GM23338 (cell line): ENCODE measurements at regions not wholly inside any gene's neighbourhood (a gene's known extent, or its start where the extent isn't known, plus 50 kb on each side); places are given as distances from the start of the nearest gene placed in this dataset.

Experiments
- ATAC-seq: fragments of 200-7000 bp; cut with Tn5 transposase; 3 replicates; pipeline ENCODE4 v1.9.1; 2020
- DNase-seq: peaks from one replicate; pipeline ENCODE4 v3.0.0-alpha.2; 2015; ENCODE audit warnings: low spot score
- H2AFZ ChIP-seq: fragments of 200-600 bp; sonication (generic); 2 replicates; pipeline ENCODE4 v1.8.0; 2016; ENCODE audit warnings: antibody characterized with exemption, mild to moderate bottlenecking, moderate library complexity
- H3F3A ChIP-seq: fragments of 200-600 bp; sonication (generic); replicated peaks from 2 replicates; pipeline ENCODE4 v1.8.0; 2017; ENCODE audit warnings: antibody characterized with exemption, mixed run types, low read depth
- H3K27ac ChIP-seq: fragments of 200-600 bp; sonication (generic); 2 replicates; pipeline ENCODE4 v1.6.1; 2016; ENCODE audit warnings: low read depth
- H3K27me3 ChIP-seq: fragments of 200-600 bp; sonication (generic); 2 replicates; pipeline ENCODE4 v1.8.0; 2016; ENCODE audit warnings: mild to moderate bottlenecking, mixed run types, moderate library complexity; ENCODE audit not compliant: insufficient read depth
- H3K36me3 ChIP-seq: fragments of 200-600 bp; sonication (generic); 2 replicates; pipeline ENCODE4 v1.8.0; 2016; ENCODE audit warnings: mild to moderate bottlenecking; ENCODE audit not compliant: insufficient read depth
- H3K4me1 ChIP-seq: fragments of 200-600 bp; sonication (generic); 2 replicates; pipeline ENCODE4 v1.8.0; 2016; ENCODE audit warnings: mild to moderate bottlenecking, moderate library complexity; ENCODE audit not compliant: insufficient read depth
- H3K4me2 ChIP-seq: fragments of 200-600 bp; sonication (generic); 2 replicates; pipeline ENCODE4 v1.7.1; 2017; ENCODE audit warnings: mixed run types
- H3K4me3 ChIP-seq: fragments of 200-600 bp; sonication (generic); 2 replicates; pipeline ENCODE4 v1.6.1; 2016; ENCODE audit warnings: mixed run types
- H3K79me2 ChIP-seq: fragments of 200-600 bp; sonication (generic); replicated peaks from 2 replicates; pipeline ENCODE4 v1.8.0; 2017; ENCODE audit warnings: mild to moderate bottlenecking; ENCODE audit not compliant: insufficient read depth
- H3K9me2 ChIP-seq: fragments of 200-600 bp; sonication (generic); 2 replicates; pipeline ENCODE4 v1.8.0; 2017; ENCODE audit not compliant: insufficient read depth
- H4K20me1 ChIP-seq: fragments of 200-600 bp; sonication (generic); replicated peaks from 2 replicates; pipeline ENCODE4 v1.8.0; 2017; ENCODE audit warnings: mild to moderate bottlenecking; ENCODE audit not compliant: insufficient read depth
- H3K27ac Mint-ChIP-seq: 2 replicates; pipeline ENCODE4 v1.8.0; 2020; ENCODE audit warnings: inconsistent platforms, mild to moderate bottlenecking, moderate library complexity, mixed read lengths
- H3K27me3 Mint-ChIP-seq: 3 replicates; pipeline ENCODE4 v1.8.0; 2022; ENCODE audit warnings: low read depth, mild to moderate bottlenecking, moderate library complexity, mixed read lengths, inconsistent platforms; ENCODE audit not compliant: insufficient read depth, poor library complexity
- H3K36me3 Mint-ChIP-seq: 3 replicates; pipeline ENCODE4 v1.8.0; 2021; ENCODE audit warnings: low read depth, mild to moderate bottlenecking, inconsistent platforms, moderate library complexity, mixed read lengths
- H3K4me1 Mint-ChIP-seq: 3 replicates; pipeline ENCODE4 v1.8.0; 2020; ENCODE audit warnings: mild to moderate bottlenecking, inconsistent platforms, mixed read lengths
- H3K4me3 Mint-ChIP-seq: 3 replicates; pipeline ENCODE4 v1.8.0; 2021; ENCODE audit warnings: moderate library complexity, mild to moderate bottlenecking, inconsistent platforms, mixed read lengths
- H3K9me3 Mint-ChIP-seq: 3 replicates; pipeline ENCODE4 v1.8.0; 2020; ENCODE audit warnings: moderate library complexity, mild to moderate bottlenecking, inconsistent platforms, mixed read lengths
- CREB1 ChIP-seq: fragments of 250-450 bp; sonication (Bioruptor Pico); IDR thresholded peaks from 2 replicates; pipeline ENCODE4 v1.5.0; 2020; ENCODE audit warnings: low read depth, mild to moderate bottlenecking, moderate library complexity
- EZH2 ChIP-seq: fragments of 200-600 bp; sonication (generic); IDR thresholded peaks from one replicate; pipeline ENCODE4 v1.8.0; 2017; ENCODE audit warnings: antibody characterized with exemption, mild to moderate bottlenecking, low read depth; ENCODE audit not compliant: unreplicated experiment
- EZH2phosphoT487 ChIP-seq: fragments of 200-600 bp; sonication (generic); IDR thresholded peaks from one replicate; pipeline ENCODE4 v1.8.1; 2018; ENCODE audit warnings: antibody characterized with exemption; ENCODE audit not compliant: unreplicated experiment
- JUNB ChIP-seq: IDR thresholded peaks from one replicate; pipeline ENCODE4 v1.6.1; 2016; ENCODE audit warnings: antibody characterized with exemption; ENCODE audit not compliant: unreplicated experiment
- NANOG ChIP-seq: IDR thresholded peaks from 2 replicates; pipeline ENCODE4 v1.6.1; 2016; ENCODE audit warnings: antibody characterized with exemption, borderline replicate concordance
- POLR2AphosphoS5 ChIP-seq: IDR thresholded peaks from 2 replicates; pipeline ENCODE4 v1.6.1; 2016; ENCODE audit warnings: antibody characterized with exemption, low read depth
- STAT1 ChIP-seq: IDR thresholded peaks from one replicate; pipeline ENCODE4 v1.6.1; 2016; ENCODE audit warnings: antibody characterized with exemption; ENCODE audit not compliant: unreplicated experiment
- ZNF114 ChIP-seq: fragments of 250-450 bp; sonication (Bioruptor Pico); IDR thresholded peaks from 2 replicates; pipeline ENCODE4 v1.5.0; 2020; ENCODE audit warnings: mild to moderate bottlenecking, moderate library complexity
- ZNF331 ChIP-seq: fragments of 250-450 bp; sonication (Bioruptor Pico); IDR thresholded peaks from 2 replicates; pipeline ENCODE4 v1.5.0; 2020; ENCODE audit warnings: low read depth, mild to moderate bottlenecking, moderate library complexity
- TF ChIP-seq, protein P1 (sequence below): IDR thresholded peaks from one replicate; pipeline ENCODE4 v1.6.1; 2018; ENCODE audit warnings: antibody characterized with exemption; ENCODE audit not compliant: unreplicated experiment
- TF ChIP-seq, protein P2 (sequence below): IDR thresholded peaks from 2 replicates; pipeline ENCODE4 v1.6.1; 2016; ENCODE audit warnings: antibody characterized with exemption
- TF ChIP-seq, protein P3 (sequence below), 2 experiments: fragments of 200-600 bp in 1 of 2; sonication (generic) in 1 of 2; conservative IDR thresholded peaks; 2 replicates each; pipeline versions ENCODE4 v1.5.1 to v1.6.1; 2016 to 2017; ENCODE audit warnings: antibody characterized with exemption in 2 of 2, low read depth in 2 of 2, mild to moderate bottlenecking in 2 of 2, moderate library complexity in 1 of 2
- TF ChIP-seq, protein P4 (sequence below): fragments of 250-450 bp; sonication (Bioruptor Pico); IDR thresholded peaks from 2 replicates; pipeline ENCODE4 v1.5.0; 2020; ENCODE audit warnings: mild to moderate bottlenecking, moderate library complexity

DNA sequence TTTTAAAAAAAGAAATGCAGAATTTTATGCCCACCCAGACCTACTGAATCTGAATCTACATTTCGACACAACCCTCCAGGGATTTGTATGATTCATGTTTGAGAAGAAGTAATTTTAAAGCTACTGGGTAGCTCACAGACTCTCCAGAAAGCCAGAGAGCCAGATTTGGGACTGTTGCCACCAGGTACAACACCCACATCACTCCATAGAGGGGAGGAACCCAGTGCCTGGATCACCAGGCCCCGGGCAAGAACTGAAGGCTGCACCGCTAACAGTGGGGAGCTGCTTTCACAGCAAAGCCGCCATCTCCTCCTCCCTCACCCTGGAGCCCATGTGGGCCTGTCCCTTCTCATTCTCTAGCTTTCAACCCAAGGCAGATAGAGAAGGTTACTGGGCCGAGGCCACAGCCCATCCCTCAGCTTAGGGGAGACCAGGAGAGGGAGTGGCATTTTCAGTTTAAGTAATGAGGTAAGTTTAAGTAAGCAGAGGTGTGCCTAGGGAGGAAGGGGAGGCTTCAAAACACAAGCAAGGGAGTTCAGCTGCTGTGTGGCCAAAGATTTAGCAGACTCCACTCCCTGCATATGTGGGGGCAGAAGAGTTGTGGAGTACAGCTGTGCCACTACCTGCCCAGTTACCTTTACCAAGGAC, 109.8 kb downstream of the IL12A start:
- no peak overlapping the region for H3K4me3 ChIP-seq
- peak overlapping the region; percentile 53; the same call in 1 of the 2 replicates for H2AFZ ChIP-seq
- Mint-ChIP-seq H3K27me3 (peaks cover 1% of the 10 kb centered on the region), H3K9me3 (no peaks in the 10 kb centered on the region), H3K4me3 (no peak overlapping the region), H3K4me1 (no peaks in the 10 kb centered on the region), H3K36me3 (no peaks in the 10 kb centered on the region), H3K27ac (no peak overlapping the region)
- no peak; the same call in 2 of the 3 replicates for ATAC-seq
- TF ChIP-seq, protein P1, sequence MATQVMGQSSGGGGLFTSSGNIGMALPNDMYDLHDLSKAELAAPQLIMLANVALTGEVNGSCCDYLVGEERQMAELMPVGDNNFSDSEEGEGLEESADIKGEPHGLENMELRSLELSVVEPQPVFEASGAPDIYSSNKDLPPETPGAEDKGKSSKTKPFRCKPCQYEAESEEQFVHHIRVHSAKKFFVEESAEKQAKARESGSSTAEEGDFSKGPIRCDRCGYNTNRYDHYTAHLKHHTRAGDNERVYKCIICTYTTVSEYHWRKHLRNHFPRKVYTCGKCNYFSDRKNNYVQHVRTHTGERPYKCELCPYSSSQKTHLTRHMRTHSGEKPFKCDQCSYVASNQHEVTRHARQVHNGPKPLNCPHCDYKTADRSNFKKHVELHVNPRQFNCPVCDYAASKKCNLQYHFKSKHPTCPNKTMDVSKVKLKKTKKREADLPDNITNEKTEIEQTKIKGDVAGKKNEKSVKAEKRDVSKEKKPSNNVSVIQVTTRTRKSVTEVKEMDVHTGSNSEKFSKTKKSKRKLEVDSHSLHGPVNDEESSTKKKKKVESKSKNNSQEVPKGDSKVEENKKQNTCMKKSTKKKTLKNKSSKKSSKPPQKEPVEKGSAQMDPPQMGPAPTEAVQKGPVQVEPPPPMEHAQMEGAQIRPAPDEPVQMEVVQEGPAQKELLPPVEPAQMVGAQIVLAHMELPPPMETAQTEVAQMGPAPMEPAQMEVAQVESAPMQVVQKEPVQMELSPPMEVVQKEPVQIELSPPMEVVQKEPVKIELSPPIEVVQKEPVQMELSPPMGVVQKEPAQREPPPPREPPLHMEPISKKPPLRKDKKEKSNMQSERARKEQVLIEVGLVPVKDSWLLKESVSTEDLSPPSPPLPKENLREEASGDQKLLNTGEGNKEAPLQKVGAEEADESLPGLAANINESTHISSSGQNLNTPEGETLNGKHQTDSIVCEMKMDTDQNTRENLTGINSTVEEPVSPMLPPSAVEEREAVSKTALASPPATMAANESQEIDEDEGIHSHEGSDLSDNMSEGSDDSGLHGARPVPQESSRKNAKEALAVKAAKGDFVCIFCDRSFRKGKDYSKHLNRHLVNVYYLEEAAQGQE, result no peak
- TF ChIP-seq STAT1 (no peak), ZNF114 (no peak), POLR2AphosphoS5 (no peak), EZH2phosphoT487 (no peak), NANOG (no peak), EZH2 (no peak), CREB1 (CRISPR knock-in tag) (no peak), JUNB (no peak), ZNF331 (no peak)
- TF ChIP-seq, protein P2, sequence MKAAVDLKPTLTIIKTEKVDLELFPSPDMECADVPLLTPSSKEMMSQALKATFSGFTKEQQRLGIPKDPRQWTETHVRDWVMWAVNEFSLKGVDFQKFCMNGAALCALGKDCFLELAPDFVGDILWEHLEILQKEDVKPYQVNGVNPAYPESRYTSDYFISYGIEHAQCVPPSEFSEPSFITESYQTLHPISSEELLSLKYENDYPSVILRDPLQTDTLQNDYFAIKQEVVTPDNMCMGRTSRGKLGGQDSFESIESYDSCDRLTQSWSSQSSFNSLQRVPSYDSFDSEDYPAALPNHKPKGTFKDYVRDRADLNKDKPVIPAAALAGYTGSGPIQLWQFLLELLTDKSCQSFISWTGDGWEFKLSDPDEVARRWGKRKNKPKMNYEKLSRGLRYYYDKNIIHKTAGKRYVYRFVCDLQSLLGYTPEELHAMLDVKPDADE, result no peak
- TF ChIP-seq, protein P3, sequence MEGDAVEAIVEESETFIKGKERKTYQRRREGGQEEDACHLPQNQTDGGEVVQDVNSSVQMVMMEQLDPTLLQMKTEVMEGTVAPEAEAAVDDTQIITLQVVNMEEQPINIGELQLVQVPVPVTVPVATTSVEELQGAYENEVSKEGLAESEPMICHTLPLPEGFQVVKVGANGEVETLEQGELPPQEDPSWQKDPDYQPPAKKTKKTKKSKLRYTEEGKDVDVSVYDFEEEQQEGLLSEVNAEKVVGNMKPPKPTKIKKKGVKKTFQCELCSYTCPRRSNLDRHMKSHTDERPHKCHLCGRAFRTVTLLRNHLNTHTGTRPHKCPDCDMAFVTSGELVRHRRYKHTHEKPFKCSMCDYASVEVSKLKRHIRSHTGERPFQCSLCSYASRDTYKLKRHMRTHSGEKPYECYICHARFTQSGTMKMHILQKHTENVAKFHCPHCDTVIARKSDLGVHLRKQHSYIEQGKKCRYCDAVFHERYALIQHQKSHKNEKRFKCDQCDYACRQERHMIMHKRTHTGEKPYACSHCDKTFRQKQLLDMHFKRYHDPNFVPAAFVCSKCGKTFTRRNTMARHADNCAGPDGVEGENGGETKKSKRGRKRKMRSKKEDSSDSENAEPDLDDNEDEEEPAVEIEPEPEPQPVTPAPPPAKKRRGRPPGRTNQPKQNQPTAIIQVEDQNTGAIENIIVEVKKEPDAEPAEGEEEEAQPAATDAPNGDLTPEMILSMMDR (conservative IDR thresholded peaks at IDR 0.05; ENCODE audit: low read depth in 2 of 2), result no peak
- TF ChIP-seq, protein P4, sequence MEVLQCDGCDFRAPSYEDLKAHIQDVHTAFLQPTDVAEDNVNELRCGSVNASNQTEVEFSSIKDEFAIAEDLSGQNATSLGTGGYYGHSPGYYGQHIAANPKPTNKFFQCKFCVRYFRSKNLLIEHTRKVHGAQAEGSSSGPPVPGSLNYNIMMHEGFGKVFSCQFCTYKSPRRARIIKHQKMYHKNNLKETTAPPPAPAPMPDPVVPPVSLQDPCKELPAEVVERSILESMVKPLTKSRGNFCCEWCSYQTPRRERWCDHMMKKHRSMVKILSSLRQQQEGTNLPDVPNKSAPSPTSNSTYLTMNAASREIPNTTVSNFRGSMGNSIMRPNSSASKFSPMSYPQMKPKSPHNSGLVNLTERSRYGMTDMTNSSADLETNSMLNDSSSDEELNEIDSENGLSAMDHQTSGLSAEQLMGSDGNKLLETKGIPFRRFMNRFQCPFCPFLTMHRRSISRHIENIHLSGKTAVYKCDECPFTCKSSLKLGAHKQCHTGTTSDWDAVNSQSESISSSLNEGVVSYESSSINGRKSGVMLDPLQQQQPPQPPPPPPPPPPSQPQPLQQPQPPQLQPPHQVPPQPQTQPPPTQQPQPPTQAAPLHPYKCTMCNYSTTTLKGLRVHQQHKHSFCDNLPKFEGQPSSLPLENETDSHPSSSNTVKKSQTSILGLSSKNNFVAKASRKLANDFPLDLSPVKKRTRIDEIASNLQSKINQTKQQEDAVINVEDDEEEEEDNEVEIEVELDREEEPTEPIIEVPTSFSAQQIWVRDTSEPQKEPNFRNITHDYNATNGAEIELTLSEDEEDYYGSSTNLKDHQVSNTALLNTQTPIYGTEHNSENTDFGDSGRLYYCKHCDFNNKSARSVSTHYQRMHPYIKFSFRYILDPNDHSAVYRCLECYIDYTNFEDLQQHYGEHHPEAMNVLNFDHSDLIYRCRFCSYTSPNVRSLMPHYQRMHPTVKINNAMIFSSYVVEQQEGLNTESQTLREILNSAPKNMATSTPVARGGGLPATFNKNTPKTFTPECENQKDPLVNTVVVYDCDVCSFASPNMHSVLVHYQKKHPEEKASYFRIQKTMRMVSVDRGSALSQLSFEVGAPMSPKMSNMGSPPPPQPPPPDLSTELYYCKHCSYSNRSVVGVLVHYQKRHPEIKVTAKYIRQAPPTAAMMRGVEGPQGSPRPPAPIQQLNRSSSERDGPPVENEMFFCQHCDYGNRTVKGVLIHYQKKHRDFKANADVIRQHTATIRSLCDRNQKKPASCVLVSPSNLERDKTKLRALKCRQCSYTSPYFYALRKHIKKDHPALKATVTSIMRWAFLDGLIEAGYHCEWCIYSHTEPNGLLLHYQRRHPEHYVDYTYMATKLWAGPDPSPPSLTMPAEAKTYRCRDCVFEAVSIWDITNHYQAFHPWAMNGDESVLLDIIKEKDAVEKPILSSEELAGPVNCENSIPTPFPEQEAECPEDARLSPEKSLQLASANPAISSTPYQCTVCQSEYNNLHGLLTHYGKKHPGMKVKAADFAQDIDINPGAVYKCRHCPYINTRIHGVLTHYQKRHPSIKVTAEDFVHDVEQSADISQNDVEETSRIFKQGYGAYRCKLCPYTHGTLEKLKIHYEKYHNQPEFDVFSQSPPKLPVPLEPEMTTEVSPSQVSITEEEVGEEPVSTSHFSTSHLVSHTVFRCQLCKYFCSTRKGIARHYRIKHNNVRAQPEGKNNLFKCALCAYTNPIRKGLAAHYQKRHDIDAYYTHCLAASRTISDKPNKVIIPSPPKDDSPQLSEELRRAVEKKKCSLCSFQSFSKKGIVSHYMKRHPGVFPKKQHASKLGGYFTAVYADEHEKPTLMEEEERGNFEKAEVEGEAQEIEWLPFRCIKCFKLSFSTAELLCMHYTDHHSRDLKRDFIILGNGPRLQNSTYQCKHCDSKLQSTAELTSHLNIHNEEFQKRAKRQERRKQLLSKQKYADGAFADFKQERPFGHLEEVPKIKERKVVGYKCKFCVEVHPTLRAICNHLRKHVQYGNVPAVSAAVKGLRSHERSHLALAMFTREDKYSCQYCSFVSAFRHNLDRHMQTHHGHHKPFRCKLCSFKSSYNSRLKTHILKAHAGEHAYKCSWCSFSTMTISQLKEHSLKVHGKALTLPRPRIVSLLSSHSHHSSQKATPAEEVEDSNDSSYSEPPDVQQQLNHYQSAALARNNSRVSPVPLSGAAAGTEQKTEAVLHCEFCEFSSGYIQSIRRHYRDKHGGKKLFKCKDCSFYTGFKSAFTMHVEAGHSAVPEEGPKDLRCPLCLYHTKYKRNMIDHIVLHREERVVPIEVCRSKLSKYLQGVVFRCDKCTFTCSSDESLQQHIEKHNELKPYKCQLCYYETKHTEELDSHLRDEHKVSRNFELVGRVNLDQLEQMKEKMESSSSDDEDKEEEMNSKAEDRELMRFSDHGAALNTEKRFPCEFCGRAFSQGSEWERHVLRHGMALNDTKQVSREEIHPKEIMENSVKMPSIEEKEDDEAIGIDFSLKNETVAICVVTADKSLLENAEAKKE, result no peak
- H4K20me1 ChIP-seq, result no peaks in the 10 kb centered on the region
- H3K4me1 ChIP-seq, result no peaks in the 10 kb centered on the region
- no peaks in the 10 kb centered on the region for H3F3A ChIP-seq
- no peaks in the 10 kb centered on the region for H3K27me3 ChIP-seq
- no peak overlapping the region for H3K4me2 ChIP-seq
- H3K27ac ChIP-seq, result no peak overlapping the region
- no peaks in the 10 kb centered on the region for H3K79me2 ChIP-seq
- H3K9me2 ChIP-seq, result 0 out of 2 replicates have a peak, but pooled peaks cover 9% of the 10 kb centered on the region
- H3K36me3 ChIP-seq, result no peaks in the 10 kb centered on the region
- DNase-seq, result no peak
